Frontal cortex (tissue), 3 donors: ENCODE measurements at regions not wholly inside any gene's neighbourhood (a gene's known extent, or its start where the extent isn't known, plus 50 kb on each side); places are given as distances from the start of the nearest gene placed in this dataset.
"Not testable (repeated sequence)": the region's sequence is repeated elsewhere in the genome, so short reads cannot be mapped to it uniquely, and the experiment has no call there.

Experiments used
- DNase-seq, 2 donors: peaks; one replicate each; pipeline ENCODE4 v3.0.0; 2012; ENCODE audit warnings: low spot score in 2 of 2
- FAIRE-seq: peaks from 2 replicates; lab custom pipeline; 2012; peaks lifted over from hg19 to GRCh38; lab: Jason Lieb, UNC
- donor health status: control.
- donor health status: control.
- donor health status: control.

DNA sequence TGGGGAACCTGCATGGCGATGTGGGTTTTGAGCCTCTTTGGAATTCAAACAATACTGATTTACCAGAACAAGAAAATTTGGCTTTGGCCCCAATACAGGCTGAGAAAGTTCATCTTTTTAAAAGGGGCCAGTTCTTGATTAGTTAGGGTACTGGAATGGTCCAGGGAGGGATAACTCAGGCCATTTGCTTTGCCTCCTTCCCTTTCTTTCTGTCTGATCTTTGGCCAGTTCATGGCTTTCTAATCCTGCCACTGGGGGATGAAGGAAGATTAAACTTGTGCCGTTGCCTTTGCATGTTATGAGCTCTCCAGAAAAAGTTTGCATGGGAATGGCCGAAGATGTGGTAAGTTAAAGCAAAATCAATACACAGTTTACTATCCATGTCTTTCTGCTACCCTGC lies 78.4 kb downstream of the ADAMTS15 start:
- FAIRE-seq (no peak), DNase-seq (no peak)

DNA sequence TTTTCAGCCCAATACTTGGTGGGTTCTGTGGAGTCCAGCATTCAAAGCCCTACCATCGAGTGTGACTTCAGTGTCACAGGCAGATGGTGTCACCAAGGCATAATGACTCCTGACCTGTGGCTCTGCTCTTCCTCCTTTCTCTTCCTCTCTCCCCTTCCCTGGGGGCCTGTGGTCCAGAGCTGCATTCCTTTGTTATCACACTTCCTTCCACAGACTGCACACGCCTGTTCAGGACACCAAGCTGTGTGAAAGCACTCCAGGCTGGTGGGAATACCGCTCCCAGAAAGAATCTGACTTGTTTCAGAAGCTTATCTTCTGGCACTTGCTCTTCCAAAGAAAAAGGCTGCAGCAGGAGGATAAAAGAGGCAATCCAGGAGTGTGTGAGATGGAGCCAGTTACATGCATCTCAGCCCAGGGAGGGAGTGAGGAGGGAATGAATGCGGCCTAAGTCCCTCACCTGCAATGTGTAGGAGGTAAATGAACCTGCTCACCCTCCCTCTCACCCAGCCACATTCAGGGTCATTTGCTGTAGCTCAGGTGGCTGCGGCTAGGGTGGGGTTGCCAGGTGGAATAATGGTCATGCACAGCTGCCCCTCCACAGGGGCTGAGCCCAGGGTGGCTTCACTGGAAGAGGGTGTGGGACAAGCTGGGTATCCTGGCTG lies 79.3 kb downstream of the ADAMTS15 start:
- DNase-seq (no peak), FAIRE-seq (no peak)

DNA sequence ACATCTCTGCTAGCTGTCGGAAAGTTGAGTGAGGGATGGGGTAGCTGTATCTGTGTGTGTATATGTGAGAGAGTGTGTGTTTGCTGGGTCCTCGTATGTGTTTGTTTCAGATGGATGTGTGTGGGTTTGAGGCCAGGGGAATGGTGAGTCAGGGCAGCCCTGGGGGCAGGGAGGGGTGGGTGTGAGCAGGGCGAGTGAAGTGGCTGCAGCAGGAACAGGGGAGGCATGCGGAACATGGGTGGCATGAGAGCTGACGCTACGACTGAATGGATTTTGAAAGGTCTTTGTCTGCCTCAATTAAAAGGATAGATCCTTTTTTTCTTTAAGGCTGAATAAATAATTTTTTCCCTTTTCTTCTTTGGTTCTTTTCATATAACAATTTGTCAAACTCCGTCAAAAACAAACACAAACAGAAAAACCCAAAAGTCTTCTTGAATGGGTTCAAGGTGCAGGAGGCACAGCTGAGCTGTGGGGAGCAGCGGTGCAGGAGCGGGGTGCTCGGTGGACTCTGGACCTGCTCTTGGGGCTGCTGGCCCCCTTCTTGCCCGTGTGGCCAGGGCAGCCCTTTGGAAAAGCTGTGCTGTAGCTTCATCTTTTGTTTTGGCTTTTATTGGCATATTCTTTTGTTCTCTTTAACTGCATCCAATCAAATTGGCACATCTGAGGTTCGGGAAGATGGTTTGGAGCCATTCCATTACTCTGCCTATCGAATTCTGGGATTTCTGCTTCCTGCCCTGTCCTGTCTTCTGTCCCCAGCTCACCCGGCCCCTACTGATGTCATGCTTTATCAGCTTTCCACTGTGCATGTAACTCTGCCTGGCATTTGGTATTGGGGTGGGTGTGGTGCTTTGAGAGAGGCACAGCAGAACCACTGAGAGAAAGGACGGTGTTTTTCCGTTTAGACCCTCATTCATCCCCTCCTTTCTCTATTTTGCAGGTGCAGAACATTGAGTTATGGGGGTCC lies 80.1 kb downstream of the ADAMTS15 start:
- DNase-seq, result no peak
- FAIRE-seq, result no peak

DNA sequence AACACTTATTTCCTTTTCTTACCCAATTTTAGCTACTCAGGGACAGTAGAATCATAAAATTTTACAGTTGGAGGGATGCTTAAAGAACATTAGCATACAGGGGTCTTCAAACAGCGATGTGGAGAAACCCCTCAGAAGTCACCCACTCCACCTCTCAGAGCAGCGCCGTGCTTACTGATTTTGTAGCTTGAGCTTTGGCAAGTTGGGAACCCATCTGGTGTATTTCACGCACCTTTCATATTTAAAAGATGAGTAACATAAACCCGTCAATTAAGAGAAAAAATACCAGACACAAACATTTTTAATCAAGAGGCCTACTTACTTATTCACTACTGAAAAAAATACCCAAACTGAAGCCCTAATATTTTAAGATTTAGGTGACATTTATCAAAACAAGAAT lies 80.9 kb downstream of the ADAMTS15 start:
- DNase-seq (no peak), FAIRE-seq (no peak)

DNA sequence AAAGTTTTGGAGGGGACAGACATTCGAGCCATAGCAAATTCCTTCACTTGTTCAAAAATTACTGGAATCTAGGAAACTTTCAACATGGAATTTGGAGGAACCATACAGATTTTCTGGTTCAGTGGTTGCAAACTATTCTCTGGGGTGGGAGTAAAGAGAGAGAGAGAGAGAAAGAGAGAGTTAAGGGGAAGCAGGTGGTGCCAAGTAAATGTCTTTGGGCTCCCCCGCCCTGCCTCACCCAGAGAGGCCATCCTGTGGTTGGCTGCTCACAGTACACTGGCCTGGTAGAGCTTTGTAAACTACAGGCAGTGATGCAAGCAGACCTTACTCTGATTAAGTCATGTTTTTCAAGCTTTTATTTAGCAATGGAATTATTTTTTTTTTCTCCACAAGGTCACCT lies 82.6 kb downstream of the ADAMTS15 start:
- DNase-seq (no peak), FAIRE-seq (no peak)

DNA sequence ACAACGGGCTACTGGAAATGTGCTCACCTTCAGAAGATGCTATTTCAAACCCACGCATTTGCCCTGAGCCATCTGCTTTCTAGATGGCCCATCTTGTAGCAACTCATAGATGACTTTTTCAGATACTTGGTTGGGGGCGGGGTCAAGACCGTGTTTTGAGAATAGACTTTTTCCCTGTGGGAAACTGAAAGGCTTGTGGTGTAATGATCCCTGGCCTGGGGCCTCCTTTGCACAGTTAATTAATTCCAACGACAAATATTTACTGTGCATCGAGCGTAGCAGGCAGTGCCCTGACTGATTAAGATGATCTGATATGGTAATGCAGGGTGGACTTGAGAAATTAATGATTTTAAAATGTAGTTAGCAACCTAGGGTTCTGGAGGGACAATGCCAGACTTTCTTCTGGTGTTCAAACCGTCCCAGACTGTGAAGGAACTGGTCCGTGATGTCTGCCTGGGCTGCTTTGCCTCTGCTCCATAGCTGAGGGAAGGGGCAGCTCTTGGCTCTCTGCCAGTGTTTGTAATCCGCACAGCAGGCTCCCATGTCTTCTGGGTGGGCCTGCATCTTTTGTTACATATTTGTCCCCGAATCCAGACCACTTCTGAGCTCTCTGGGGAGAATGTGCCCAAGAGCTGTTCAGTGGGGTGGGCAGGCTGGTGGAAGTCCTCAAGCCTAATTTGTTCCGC lies 84.8 kb downstream of the ADAMTS15 start:
- FAIRE-seq, result no peak
- no peak for DNase-seq

DNA sequence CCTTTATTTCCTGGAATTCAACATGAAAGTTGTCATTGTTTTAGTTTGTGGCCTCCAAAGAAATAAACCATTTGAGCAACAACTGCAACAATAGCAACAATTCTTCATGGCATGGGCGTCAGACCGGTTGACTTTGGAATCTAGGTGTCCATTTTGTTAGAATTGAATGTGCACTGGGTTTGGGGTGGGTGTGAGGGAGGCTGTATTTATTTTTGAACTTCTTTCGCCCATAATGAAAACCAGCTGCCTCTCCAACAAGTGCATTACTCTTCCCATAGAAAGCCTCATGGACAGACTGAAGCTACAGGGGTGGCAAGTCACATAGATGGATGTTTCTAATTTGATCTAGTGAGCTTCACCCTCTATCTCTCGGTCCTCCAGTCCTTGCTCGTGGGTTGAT lies 85.4 kb downstream of the ADAMTS15 start:
- FAIRE-seq (no peak), DNase-seq (no peak)

DNA sequence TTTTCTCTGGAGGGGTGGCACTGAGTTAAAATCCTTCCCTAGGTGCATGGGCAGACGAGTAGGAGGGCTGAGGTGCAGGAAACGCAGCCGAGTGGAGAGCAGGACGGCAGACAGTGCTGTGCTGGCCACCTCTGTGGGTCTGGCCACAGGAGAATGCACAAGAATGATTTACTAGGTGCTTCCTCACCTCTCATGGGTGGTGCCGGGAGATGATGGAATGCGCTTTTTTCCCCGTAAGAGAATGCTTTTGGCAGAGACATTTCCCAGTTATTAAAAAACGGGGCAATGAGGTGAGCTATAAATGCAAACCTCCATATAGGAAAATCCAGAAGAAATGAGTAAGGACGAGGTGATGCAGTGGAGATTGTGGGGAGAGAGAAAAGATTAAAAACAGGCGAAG lies 86.1 kb downstream of the ADAMTS15 start:
- no peak for FAIRE-seq

DNA sequence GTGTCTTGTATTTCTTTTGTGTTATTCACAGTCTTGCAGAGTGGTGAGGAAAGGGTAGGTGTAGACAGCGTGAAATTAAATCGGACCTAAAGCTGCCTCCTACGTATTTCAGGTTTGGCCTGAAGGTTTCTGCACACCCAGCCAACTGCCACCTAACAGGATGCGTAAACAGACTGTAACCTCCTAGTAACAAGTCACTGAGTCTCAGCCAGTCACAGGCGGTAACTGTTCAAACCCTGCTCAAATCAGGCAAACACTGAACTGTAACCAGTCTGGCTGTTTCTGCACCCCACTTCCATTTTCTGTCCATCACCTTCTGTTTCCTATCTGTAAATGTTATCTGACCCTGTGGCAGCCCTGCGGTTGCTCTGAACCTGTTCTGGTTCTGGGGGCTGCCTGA lies 87.1 kb downstream of the ADAMTS15 start:
- FAIRE-seq (no peak), DNase-seq (no peak)

More for the DNA sequence above, 86.1 kb downstream of the ADAMTS15 start:
- no peak for DNase-seq

DNA sequence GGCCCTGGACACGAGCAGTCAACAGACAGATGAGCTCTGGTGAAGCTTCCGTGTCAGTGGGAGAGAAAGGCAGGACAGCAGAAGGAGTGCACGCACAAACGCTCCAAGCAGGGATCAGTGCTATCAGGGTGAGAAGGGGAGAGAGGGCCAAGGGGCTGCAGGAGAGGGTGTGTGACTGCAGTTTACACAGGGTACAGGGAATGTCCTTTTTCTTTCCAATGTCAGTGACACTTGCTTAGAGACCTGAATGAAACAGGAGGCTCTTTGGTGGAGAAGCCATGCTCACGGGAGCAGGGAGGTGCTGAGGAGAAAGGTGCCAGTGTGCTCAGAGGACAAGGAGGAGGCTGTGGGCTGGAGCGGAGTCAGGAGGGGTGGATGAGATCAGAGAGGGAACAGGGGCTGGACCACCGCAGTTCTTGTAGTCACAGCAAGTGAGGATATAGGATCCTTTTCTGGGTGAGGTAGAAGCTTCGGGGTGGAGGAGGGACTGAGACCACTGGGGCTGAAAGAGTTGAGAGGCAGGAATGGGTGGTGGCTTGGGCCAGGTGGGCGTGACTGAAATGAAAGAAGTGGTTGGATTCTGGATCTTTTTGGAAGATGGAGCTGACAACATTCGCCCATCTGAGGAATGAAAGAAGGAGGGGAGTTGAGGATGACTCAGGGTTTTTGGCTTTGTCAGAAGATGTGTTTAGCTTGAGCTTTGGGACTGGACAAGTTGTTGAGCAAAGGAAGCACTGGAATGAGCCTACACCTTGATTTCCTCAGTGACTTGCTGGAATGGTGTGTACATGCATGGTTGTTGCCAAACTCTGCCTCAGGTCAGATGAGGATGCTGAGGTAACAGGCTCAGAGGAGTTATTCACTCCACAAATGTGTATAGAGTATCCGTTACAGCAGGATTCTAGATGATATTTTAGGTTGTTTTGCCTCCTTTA lies 87.9 kb downstream of the ADAMTS15 start:
- DNase-seq (no peak), FAIRE-seq (no peak)

DNA sequence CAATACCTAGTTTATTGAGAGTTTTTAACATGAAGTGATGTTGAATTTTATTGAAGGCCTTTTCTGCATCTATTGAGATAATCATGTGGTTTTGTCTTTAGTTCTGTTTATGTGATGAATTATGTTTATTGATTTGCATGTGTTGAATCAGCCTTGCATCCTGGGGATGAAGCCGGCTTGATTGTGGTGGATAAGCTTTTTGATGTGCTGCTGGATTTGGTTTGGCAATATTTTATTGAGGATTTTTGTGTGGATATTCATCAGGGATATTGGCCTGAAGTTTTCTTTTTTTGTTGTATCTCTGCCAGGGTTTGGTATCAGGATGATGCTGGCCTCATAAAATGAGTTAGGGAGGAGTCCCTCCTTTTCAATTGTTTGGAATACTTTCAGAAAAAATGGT lies 91.2 kb downstream of the ADAMTS15 start:
- not testable (repeated sequence) for FAIRE-seq, DNase-seq

DNA sequence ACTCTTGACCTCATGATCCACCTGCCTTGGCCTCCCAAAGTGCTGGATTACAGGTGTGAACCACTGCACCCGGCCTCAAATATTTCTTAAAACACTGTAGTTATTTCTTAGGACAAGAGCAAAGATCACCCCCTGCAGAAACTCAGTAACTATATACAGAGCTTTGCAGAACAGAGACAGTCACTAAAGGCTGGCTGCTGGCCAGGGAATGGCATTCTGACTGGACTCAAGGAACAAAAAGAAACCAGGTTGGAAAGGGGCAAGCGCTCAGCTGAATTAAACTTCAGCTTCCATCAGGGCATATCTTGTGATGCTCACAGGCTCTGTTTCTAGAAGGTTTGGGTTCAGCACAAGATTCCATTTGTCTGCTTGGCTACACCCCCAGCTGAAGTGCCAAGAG lies 95.8 kb downstream of the ADAMTS15 start:
- DNase-seq, result no peak
- no peak for FAIRE-seq

DNA sequence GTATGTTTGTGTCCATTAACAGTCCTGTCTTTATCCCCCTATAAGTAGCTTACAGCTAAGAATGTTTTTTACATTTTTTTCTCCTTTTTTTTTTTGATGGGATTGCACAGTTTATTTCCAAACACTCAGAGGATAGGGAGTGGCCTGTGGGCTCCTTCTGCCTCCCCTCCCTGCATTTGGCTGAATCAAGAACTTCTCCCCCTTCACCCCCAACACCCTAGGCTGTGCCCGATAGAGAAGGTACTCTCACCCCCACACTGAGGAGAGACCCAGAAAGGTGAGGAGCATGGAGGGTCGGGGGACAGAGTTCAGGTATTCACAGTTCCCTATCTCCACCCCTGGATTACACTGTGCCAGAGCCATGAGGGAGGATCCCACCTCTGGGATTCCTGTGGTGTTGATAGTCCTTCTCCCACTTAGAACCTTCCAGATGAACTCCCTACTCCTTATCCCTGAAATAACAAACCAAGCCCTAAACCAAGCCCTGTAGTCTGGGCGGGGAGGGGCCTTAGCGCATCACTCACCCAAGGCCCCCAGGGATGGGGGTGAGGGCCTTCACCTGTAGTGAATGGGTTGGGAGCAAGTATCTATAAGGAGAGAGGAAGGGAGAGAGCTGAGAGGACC lies 97.1 kb downstream of the ADAMTS15 start:
- no peak for DNase-seq
- FAIRE-seq, result no peak

DNA sequence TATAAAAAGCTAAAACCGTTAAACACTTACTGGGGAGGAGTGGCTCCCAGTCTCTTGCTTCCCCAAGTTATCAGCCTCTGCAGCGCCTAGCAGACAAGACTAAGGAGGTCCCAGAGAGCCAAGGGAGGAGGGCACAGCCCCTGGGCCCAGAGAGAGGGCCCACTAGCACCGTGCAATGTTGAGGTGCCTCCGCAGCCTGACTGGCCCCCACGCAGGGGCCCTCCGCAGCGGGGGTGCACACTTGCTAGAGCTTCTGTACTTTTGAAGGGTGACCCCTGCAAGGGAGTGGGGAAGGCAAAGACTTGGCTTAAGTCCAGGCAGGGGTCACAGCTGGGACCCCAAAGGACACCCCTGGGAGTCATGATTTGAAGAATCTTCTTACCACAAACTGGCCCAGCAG lies 98.0 kb downstream of the ADAMTS15 start:
- no peak for DNase-seq
- FAIRE-seq, result no peak

DNA sequence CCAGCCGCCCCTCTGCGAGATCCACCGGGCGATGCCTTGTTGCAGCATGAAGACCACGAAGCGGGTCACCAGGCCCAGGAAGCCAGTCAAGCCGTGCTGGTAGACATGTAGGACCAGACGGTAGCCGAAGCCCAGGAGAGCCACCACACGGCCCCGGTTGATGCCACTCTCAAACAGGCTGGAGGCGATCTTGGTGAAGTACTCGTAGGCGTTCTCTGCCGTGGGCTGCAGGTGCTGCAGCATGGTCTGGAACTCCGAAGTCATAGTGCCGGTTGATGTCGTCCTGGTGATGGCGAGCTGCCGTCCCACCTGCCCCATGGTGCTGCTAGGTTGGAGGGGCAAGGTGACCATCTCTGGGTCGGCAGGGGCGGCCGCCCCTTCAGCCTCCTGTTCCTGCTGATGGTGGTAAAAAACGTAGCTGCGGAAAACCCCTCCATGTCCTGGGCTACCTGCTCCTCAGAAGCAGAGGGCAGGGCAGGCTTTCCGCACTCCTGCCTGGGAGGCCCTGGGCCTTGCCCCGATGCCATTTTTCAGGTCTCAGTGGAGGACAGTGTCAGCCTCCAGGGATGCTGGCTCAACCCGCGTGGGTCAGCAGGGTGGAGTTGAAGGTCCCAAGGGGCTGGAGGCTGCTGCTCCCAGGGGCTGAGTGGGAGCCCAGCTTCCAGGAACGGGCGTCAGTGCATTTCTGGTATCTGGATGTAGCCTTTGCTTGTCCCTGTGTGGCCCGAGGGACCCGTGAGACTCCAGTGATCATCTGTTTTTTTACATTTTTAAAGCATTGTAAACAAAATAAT lies 98.7 kb downstream of the ADAMTS15 start:
- FAIRE-seq (no peak), DNase-seq (no peak)

DNA sequence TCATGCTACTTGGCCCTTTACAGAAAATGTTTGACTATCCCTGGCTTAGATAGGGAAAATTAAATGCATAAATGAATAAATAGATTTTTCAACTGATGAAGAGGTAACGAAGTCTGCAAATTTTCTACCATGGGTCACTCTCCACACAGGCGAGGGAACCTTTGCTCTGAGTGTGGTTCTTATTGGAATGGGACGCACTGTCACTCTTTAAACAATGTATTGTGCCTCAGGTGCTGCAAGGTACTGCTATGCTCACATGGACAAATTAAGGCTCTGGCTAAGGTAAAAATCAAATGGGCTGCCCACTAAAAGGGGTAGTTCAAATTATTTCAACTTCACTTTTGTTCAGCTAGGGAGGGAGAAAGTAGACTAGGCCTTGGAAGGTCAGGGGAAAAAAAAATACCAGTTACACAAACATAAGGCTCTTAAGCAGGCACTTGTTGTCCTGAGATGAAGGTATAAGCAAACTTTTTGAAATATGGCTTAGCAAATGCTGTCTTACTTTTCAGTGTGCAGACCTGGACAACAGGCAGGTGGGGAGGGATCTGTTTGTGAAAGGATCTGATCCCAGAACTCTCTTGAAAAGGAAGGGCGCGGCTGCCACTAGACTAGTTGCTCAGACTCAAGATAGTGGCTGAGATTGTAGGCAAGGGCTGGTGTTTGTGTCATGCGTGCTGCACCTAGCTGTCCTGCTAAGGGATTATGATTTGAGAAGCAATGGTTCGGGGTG lies 99.5 kb downstream of the ADAMTS15 start:
- FAIRE-seq (no peak), DNase-seq (no peak)

DNA sequence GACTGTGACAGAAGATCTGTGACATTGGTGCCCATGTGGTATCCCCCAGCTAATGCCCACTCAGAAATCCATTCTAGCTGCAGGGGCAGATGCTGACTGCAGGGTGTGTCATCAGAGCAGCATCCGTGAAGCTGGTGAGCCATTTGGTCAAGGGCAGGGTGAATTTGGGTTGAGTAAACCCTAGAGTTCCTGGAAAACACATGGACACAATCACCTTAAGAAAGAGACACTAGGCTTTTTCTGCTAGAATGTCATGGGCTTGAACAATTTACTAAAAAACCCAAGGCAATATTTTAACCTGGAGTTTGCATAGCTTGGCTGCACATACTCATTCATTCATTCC lies 100.0 kb downstream of the ADAMTS15 start:
- DNase-seq (no peak), FAIRE-seq (no peak)

DNA sequence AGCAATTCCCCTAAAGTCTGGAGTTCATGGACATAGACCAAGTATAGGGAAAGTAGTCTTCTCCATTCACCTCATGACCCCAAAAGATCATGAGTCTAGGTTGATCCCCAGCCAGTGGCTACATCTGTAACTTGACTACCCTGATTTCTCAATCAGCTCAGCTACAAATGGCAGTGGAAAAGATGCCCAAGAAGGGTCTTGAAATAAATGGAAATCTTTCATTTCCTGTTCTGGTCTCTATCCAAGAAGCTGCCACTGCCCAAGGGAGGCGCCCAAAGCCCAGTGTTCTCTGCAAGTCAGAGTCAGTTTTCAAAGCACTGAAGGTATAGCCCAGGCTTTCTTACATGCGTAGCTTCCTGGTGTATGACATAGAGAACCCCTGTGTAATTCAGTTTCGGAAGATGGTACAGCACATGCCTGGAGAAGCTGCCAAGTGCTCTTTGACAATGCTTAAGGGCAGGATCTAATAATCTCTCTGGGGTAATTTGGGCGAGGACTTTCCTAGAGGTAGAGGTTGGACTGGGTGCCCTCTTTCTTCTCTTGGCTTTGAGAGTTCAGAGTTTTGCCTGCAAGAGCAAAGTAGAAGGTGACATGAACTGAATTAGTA lies 101.1 kb downstream of the ADAMTS15 start:
- DNase-seq (no peak), FAIRE-seq (no peak)
